Left lung (tissue), 4 donors: ENCODE measurements at regions not wholly inside any gene's neighbourhood (a gene's known extent, or its start where the extent isn't known, plus 50 kb on each side); places are given as distances from the start of the nearest gene placed in this dataset.

ENCODE experiments used
- ATAC-seq: fragments of 200-7000 bp; cut with Tn5 transposase; one replicate; pipeline ENCODE4 v1.9.1; 2020; ENCODE audit warnings: moderate library complexity
- DNase-seq, 4 donors: peaks; one replicate each; pipeline ENCODE4 v3.0.0-alpha.2; 2013 to 2020
- H3K27ac ChIP-seq, 2 donors: fragments of 200-600 bp; sonication (generic) in 1 of 2; one replicate each; pipeline versions ENCODE4 v1.5.0 to v1.8.0; 2020 to 2021
- H3K27me3 ChIP-seq, 2 donors: fragments of 200-600 bp; sonication (generic) in 1 of 2; one replicate each; pipeline versions ENCODE4 v1.5.0 to v1.8.0; 2020 to 2021
- H3K36me3 ChIP-seq, 2 donors: fragments of 200-600 bp; sonication (generic) in 1 of 2; one replicate each; pipeline versions ENCODE4 v1.5.0 to v1.8.0; 2020 to 2021
- H3K4me1 ChIP-seq, 2 donors: fragments of 200-600 bp; one replicate each; pipeline ENCODE4 v1.8.0; 2021
- H3K4me3 ChIP-seq, 2 donors: fragments of 200-600 bp; sonication (generic) in 1 of 2; one replicate each; pipeline versions ENCODE4 v1.5.0 to v1.8.0; 2020 to 2021; ENCODE audit warnings: mild to moderate bottlenecking in 1 of 2
- H3K9me3 ChIP-seq, 2 donors: fragments of 200-600 bp; sonication (generic) in 1 of 2; one replicate each; pipeline versions ENCODE4 v1.5.0 to v1.8.0; 2020 to 2021
- intact Hi-C, 2 donors: fragments of 100-400 bp; cut with DNase I; formaldehyde crosslinking; loops; one replicate each; pipeline versions ENCODE4 v1.11.2 to v1.14.2; 2022
- TF ChIP-seq, protein P1 (sequence below), 2 donors: fragments of 200-600 bp; sonication (generic) in 1 of 2; IDR thresholded peaks; one replicate each; pipeline versions ENCODE4 v1.5.0 to v1.8.0; 2021; ENCODE audit warnings: antibody characterized with exemption in 2 of 2
- donor health status: DM: no; HTN: yes; CAD: no.
- donor health status: DM: no; HTN: no; CAD: no.

DNA sequence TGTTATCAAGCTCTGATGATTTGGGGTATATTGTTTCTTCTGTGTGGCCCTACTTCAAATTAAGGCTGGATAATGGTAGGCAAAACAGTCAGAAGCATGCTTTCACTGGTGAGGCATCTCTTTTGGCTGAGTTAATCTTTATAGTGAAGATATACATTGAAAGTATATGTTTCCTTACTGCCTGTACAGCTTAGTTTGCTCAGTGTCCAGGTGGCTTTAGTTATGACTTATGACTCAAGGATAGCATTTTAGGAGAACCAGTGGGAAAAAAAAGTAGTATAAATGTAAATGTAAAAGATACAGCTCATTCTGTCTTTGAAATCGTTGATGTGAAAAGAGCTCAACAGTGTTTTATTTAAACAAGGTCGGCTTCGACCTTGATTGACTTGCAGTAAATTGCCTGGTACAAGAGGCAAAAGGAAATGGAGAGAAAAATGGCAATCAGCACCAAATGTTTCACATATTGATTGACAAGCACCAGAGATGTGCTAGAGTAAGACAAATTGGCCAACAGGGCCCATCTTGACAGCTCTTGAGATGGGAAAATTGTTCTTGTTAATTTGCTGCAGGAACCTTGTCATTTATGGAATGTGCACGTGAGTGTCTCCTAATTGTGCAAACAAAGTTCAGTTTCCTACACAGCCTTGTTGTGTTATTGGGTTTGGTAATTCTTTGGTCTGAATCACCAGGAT is 447.4 kb upstream of the WWC1 start:
- intact Hi-C loops, result no loop called here
- ATAC-seq (no peak), DNase-seq (no peak)
- Histone ChIP-seq H3K9me3 (no peaks in the 10 kb centered on the region), H3K36me3 (no peaks in the 10 kb centered on the region), H3K4me3 (no peak overlapping the region), H3K27ac (no peak overlapping the region), H3K4me1 (no peaks in the 10 kb centered on the region), H3K27me3 (no peaks in the 10 kb centered on the region)
- TF ChIP-seq, protein P1, sequence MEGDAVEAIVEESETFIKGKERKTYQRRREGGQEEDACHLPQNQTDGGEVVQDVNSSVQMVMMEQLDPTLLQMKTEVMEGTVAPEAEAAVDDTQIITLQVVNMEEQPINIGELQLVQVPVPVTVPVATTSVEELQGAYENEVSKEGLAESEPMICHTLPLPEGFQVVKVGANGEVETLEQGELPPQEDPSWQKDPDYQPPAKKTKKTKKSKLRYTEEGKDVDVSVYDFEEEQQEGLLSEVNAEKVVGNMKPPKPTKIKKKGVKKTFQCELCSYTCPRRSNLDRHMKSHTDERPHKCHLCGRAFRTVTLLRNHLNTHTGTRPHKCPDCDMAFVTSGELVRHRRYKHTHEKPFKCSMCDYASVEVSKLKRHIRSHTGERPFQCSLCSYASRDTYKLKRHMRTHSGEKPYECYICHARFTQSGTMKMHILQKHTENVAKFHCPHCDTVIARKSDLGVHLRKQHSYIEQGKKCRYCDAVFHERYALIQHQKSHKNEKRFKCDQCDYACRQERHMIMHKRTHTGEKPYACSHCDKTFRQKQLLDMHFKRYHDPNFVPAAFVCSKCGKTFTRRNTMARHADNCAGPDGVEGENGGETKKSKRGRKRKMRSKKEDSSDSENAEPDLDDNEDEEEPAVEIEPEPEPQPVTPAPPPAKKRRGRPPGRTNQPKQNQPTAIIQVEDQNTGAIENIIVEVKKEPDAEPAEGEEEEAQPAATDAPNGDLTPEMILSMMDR (IDR thresholded peaks at IDR 0.05), result no peak

DNA sequence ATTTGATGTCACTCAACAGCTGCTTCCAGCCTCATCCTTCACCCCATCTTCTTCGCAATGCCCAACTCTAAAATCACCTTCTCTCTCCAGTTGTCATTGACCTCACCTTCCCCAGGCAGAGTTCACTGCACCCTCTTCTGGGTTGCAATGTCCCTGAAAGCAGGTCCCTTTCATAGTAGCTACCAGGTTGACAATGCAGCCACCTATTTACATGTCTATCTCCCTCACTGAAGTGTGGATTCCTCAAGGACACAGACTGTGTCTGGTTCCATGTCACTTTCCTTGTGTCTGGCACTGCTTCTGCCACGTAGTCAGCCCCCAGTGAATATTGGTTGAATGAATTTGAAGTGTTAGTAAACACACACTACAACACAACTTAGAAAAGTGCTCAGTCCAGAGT is 445.5 kb upstream of the WWC1 start:
- Histone ChIP-seq H3K4me1 (no peaks in the 10 kb centered on the region), H3K9me3 (no peaks in the 10 kb centered on the region), H3K36me3 (no peaks in the 10 kb centered on the region), H3K4me3 (no peak overlapping the region), H3K27me3 (no peaks in the 10 kb centered on the region), H3K27ac (no peak overlapping the region)
- TF ChIP-seq, protein P1 (IDR thresholded peaks at IDR 0.05), result no peak
- ATAC-seq (no peak), DNase-seq (no peak)
- intact Hi-C loops, result no loop called here

DNA sequence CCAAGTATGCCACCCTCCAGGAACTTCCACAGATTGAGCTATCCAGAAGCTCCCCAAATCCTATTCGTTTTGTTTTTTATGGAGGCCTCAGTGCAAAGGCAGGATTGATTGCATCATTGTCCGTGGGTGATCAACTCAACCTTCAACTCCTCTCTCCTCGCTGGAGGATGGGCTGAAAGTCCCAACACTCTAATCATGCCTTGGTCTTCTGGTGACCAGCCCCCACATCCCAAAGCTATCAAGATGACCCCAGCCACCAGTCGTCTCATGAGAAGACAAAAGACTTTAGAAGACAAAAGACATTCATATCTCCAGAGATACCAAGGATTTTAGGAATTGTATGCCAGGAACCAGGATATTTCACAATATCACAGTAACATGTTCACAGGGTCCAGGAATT is 441.6 kb upstream of the WWC1 start:
- H3K27me3 ChIP-seq, result no peaks in the 10 kb centered on the region
- ATAC-seq (no peak), DNase-seq (no peak)
- no peaks in the 10 kb centered on the region for H3K4me1 ChIP-seq
- TF ChIP-seq, protein P1 (IDR thresholded peaks at IDR 0.05), result no peak
- H3K4me3 ChIP-seq, result no peak overlapping the region
- intact Hi-C loops, result no loop called here
- no peak overlapping the region for H3K27ac ChIP-seq
- H3K9me3 ChIP-seq, result no peaks in the 10 kb centered on the region
- no peaks in the 10 kb centered on the region for H3K36me3 ChIP-seq

DNA sequence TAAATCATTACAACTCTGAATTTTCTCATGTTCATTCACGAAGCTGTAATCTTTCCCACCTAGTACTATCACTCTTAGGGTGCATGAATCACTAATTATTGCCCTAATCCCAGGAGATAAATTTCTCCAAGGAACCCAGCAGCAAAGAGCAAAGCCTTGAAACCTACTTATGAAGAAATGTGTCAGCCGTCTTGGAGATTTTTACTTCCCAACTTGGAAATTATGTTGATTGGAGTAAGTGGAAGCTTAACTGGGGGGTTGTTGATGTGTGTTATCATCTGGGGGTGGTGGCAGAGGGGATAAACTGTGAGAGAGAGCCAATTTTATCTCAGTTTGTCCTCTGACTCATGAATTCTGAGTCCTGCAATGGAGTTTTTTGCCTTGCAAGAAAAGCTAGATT is 440.5 kb upstream of the WWC1 start:
- Histone ChIP-seq H3K27me3 (no peaks in the 10 kb centered on the region), H3K4me3 (no peak overlapping the region), H3K4me1 (no peaks in the 10 kb centered on the region), H3K27ac (no peak overlapping the region), H3K9me3 (no peaks in the 10 kb centered on the region), H3K36me3 (no peaks in the 10 kb centered on the region)
- intact Hi-C loops, result no loop called here
- no peak for DNase-seq
- ATAC-seq, result no peak
- TF ChIP-seq, protein P1 (IDR thresholded peaks at IDR 0.05), result no peak

DNA sequence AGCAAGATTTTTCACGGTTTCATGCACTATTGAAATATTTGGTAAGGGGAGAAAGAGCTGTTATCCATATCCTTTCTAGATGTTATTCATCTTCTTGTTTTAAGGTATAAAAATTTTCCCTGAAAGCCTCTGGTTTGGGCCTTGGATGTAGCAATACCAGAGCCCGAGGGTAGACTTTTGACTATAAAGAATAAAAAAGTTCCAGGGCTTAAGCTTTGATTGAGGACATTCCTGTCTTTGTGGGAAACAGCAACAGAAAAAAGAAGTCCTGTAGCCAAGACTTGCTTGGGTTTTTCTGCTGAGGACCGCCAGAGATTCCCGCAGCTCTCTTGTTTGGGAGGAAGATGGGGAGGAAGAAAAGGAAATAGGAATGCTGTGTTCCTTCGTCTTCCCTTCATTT is 440.0 kb upstream of the WWC1 start:
- DNase-seq (no peak), ATAC-seq (no peak)
- Histone ChIP-seq H3K27ac (no peak overlapping the region), H3K4me1 (no peaks in the 10 kb centered on the region), H3K4me3 (no peak overlapping the region), H3K9me3 (no peaks in the 10 kb centered on the region), H3K36me3 (no peaks in the 10 kb centered on the region), H3K27me3 (no peaks in the 10 kb centered on the region)
- intact Hi-C loops, result no loop called here
- TF ChIP-seq, protein P1 (IDR thresholded peaks at IDR 0.05), result no peak
